Esophagus muscularis mucosa (tissue), 4 donors: ENCODE measurements at regions not wholly inside any gene's neighbourhood (a gene's known extent, or its start where the extent isn't known, plus 50 kb on each side); places are given as distances from the start of the nearest gene placed in this dataset.

Experiments
- DNase-seq: peaks from one replicate; pipeline ENCODE4 v3.0.0-alpha.2; 2017; ENCODE audit errors: extremely low spot score
- H3K27ac ChIP-seq, 4 donors: fragments of 200-600 bp; sonication (generic); replicated peaks in 1 of 4; 1 replicate in 3 of 4; 2 replicates in 1 of 4; pipeline ENCODE4 v1.5.1; 2016 to 2019; ENCODE audit warnings: mild to moderate bottlenecking in 1 of 4
- H3K27me3 ChIP-seq, 4 donors: fragments of 200-600 bp; sonication (generic); one replicate each; pipeline versions ENCODE4 v1.5.1 to v1.6.0; 2016 to 2019
- H3K36me3 ChIP-seq, 4 donors: fragments of 200-600 bp; sonication (generic); one replicate each; pipeline ENCODE4 v1.5.1; 2016 to 2019
- H3K4me1 ChIP-seq, 4 donors: fragments of 200-600 bp; sonication (generic); one replicate each; pipeline ENCODE4 v1.5.1; 2016 to 2019
- H3K4me3 ChIP-seq, 4 donors: fragments of 200-600 bp; sonication (generic); 1 replicate in 2 of 4; 2 replicates in 2 of 4; pipeline ENCODE4 v1.5.1; 2016 to 2019; ENCODE audit warnings: mild to moderate bottlenecking in 4 of 4, moderate library complexity in 1 of 4
- H3K9me3 ChIP-seq, 4 donors: fragments of 200-600 bp; sonication (generic); 1 replicate in 3 of 4; 2 replicates in 1 of 4; pipeline ENCODE4 v1.5.1; 2016 to 2019
- CTCF ChIP-seq, 3 experiments: fragments of 200-600 bp in 2 of 3; fragments of 450-650 bp in 1 of 3; sonication (generic) in 2 of 3; IDR thresholded peaks; one replicate each; pipeline ENCODE4 v1.5.1; 2017 to 2019; ENCODE audit warnings: antibody characterized with exemption in 3 of 3, mild to moderate bottlenecking in 2 of 3, moderate library complexity in 1 of 3
- EP300 ChIP-seq: sonication (generic); formaldehyde crosslinking; IDR thresholded peaks from one replicate; pipeline ENCODE4 v1.6.1; 2017; ENCODE audit warnings: antibody characterized with exemption
- POLR2A ChIP-seq: fragments of 450-650 bp; IDR thresholded peaks from one replicate; pipeline ENCODE4 v1.6.1; 2017; ENCODE audit warnings: antibody characterized with exemption, moderate library complexity, mild to moderate bottlenecking, low read depth
- POLR2AphosphoS5 ChIP-seq, 2 donors: sonication (generic); formaldehyde crosslinking; IDR thresholded peaks; one replicate each; pipeline ENCODE4 v1.6.1; 2017; ENCODE audit warnings: antibody characterized with exemption in 2 of 2
- whole genome bisulfite sequencing: methylation state at CpG from one replicate; pipeline ENCODE4 v1.1.5; 2018; 5-methylcytosine and 5-hydroxymethylcytosine counted together
- intact Hi-C: fragments of 100-400 bp; cut with DNase I; formaldehyde crosslinking; loops from one replicate; pipeline ENCODE4 v1.15.1; 2023

DNA sequence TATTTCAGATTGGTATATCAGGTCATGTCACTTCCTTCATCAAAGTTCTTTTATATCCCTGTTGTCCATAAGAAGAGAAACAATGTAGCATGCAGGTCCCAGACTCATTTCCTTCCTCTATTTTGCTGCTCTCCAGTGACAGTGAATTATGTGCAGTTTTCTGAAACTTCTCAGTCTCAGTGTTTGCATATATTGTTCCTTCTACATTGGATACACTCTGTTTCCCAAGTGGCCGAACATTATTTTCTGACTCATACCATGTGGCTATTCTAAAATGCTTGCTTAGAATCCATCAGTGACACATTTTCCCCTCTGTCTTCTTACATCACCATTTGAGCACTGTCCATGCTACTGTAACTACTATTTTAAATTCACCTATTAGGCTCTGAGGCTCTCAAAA is 305.7 kb downstream of the PDHA2 start:
- Histone ChIP-seq H3K27ac (no peak overlapping the region), H3K4me1 (no peaks in the 10 kb centered on the region), H3K9me3 (no peaks in the 10 kb centered on the region), H3K27me3 (no peaks in the 10 kb centered on the region), H3K4me3 (no peak overlapping the region), H3K36me3 (no peaks in the 10 kb centered on the region)
- intact Hi-C loops, result no loop called here
- 48% methylated on average over 1 of the region's 1 CpG for WGBS
- TF ChIP-seq EP300, result no peak
- no peak for TF ChIP-seq POLR2AphosphoS5 (IDR thresholded peaks at IDR 0.05)
- no peak for TF ChIP-seq POLR2A
- no peak for TF ChIP-seq CTCF (IDR thresholded peaks at IDR 0.05)
- no peak for DNase-seq

DNA sequence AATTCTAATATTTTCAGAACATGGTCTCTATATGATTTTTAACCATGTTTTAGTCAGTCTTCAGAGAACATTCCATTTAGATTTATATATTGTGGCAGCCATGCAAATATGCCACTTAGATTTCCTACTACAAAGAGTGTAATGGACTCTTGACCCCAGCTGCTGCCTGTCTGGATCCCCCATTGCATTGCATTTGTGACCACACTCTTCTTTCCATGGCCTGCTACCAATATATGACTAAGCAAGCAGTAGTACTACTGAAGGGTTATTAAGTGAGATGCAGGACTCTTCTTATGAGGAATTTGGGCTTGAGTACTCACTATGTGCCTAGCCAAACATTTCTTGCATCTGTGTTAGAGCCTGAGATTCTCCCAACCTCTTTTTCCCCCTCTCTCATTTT is 306.8 kb downstream of the PDHA2 start:
- H3K4me1 ChIP-seq, result no peaks in the 10 kb centered on the region
- intact Hi-C loops, result no loop called here
- no peak overlapping the region for H3K27ac ChIP-seq
- H3K4me3 ChIP-seq, result no peak overlapping the region
- no peak for DNase-seq
- TF ChIP-seq POLR2AphosphoS5 (IDR thresholded peaks at IDR 0.05), result no peak
- no peak for TF ChIP-seq CTCF (IDR thresholded peaks at IDR 0.05)
- TF ChIP-seq EP300, result no peak
- TF ChIP-seq POLR2A, result no peak
- H3K36me3 ChIP-seq, result no peaks in the 10 kb centered on the region
- H3K27me3 ChIP-seq, result no peaks in the 10 kb centered on the region
- no peaks in the 10 kb centered on the region for H3K9me3 ChIP-seq

DNA sequence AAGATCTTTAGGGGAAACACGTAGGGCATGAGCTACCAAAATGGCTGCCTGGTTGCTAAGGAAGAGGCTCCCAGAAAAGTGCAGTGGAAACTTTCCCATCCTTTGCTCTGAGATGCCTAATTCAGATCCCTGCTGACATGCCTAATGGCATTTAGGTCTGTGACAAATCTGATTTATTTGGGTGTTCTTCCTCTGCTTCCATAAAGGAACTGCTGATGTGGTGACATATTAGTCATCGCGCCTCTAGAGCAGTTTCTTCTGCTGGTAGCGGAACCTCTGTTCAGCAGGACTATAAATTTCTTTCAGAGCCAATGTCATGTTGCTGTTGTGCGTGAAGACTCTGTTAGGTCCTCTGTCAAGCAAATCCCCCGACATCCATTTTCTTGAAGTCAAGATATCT is 310.0 kb downstream of the PDHA2 start:
- WGBS, result 91% methylated on average over 6 of the region's 6 CpGs
- no peaks in the 10 kb centered on the region for H3K4me1 ChIP-seq
- no peak overlapping the region for H3K27ac ChIP-seq
- no peaks in the 10 kb centered on the region for H3K36me3 ChIP-seq
- no peaks in the 10 kb centered on the region for H3K27me3 ChIP-seq
- no peak overlapping the region for H3K4me3 ChIP-seq
- no peaks in the 10 kb centered on the region for H3K9me3 ChIP-seq
- no peak for TF ChIP-seq CTCF (IDR thresholded peaks at IDR 0.05)
- no peak for TF ChIP-seq POLR2A
- TF ChIP-seq POLR2AphosphoS5 (IDR thresholded peaks at IDR 0.05), result no peak
- TF ChIP-seq EP300, result no peak
- no peak for DNase-seq
- intact Hi-C loops, result no loop called here

DNA sequence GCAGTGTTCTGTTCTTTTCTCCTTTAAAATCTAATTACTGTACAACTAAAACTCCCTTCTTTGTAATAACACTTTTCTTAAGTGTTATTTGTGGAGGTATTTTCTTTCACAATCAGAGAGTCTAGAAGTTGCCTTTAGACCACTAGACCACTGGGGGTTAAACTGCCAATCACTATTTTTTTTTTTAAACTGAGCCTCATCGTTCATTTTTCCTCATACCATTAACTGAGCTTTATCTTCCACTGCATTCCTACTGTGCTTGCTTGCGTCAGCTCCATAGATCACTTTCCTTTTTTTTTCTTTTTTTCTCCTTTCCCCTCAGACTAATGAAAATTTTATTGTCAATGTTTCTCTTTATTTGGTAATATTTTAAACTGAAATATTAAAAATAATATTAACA is 310.6 kb downstream of the PDHA2 start:
- H3K27ac ChIP-seq, result no peak overlapping the region
- no peaks in the 10 kb centered on the region for H3K27me3 ChIP-seq
- no peak overlapping the region for H3K4me3 ChIP-seq
- no peaks in the 10 kb centered on the region for H3K4me1 ChIP-seq
- intact Hi-C loops, result no loop called here
- H3K9me3 ChIP-seq, result no peaks in the 10 kb centered on the region
- DNase-seq, result no peak
- TF ChIP-seq POLR2A, result no peak
- TF ChIP-seq CTCF (IDR thresholded peaks at IDR 0.05), result no peak
- TF ChIP-seq POLR2AphosphoS5 (IDR thresholded peaks at IDR 0.05), result no peak
- TF ChIP-seq EP300, result no peak
- whole genome bisulfite sequencing, result 51% methylated on average over 2 of the region's 2 CpGs
- no peaks in the 10 kb centered on the region for H3K36me3 ChIP-seq

DNA sequence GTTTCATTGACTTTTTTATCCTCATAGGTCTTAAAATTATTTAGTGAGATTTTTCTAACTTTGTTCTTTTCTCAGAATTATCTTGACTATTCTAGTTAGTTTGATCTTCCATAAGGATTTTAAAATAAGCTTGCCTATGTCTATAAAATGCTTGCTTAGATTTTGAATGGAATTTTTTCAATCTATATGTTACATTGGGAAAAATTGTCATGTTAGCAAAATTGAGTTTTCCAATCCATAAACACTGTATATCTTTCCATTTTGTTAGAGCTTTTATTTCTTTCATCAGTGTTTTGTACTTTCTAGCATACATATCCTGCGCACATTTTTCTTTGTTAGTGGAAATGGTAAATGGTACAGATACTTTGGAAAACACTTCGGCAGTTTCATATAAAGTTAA is 312.9 kb downstream of the PDHA2 start:
- WGBS, result 98% methylated on average over 2 of the region's 2 CpGs
- H3K27me3 ChIP-seq, result no peaks in the 10 kb centered on the region
- no peaks in the 10 kb centered on the region for H3K36me3 ChIP-seq
- no peak for TF ChIP-seq POLR2A
- TF ChIP-seq POLR2AphosphoS5 (IDR thresholded peaks at IDR 0.05), result no peak
- TF ChIP-seq CTCF (IDR thresholded peaks at IDR 0.05), result no peak
- no peak for TF ChIP-seq EP300
- H3K4me3 ChIP-seq, result no peak overlapping the region
- H3K4me1 ChIP-seq, result no peaks in the 10 kb centered on the region
- intact Hi-C loops, result no loop called here
- no peak overlapping the region for H3K27ac ChIP-seq
- no peaks in the 10 kb centered on the region for H3K9me3 ChIP-seq
- DNase-seq, result no peak
